Spleen (tissue), 11 donors: ENCODE measurements at regions not wholly inside any gene's neighbourhood (a gene's known extent, or its start where the extent isn't known, plus 50 kb on each side); places are given as distances from the start of the nearest gene placed in this dataset.
"Not testable (repeated sequence)": the region's sequence is repeated elsewhere in the genome, so short reads cannot be mapped to it uniquely, and the experiment has no call there.

Experiments
- DNase-seq: peaks from one replicate; pipeline ENCODE4 v3.0.0-alpha.2; 2020
- H3K27ac ChIP-seq, 8 donors: fragments of 200-600 bp; sonication (generic) in 7 of 8; 1 replicate in 4 of 8; 2 replicates in 4 of 8; pipeline versions ENCODE4 v1.5.0 to v1.8.0; 2016 to 2021; ENCODE audit warnings: inconsistent platforms in 4 of 8, mild to moderate bottlenecking in 4 of 8, moderate library complexity in 1 of 8
- H3K27me3 ChIP-seq, 7 donors: fragments of 200-600 bp; sonication (generic) in 6 of 7; replicated peaks in 1 of 7; 1 replicate in 4 of 7; 2 replicates in 3 of 7; pipeline versions ENCODE4 v1.5.0 to v1.8.0; 2016 to 2021; ENCODE audit warnings: inconsistent platforms in 3 of 7, mild to moderate bottlenecking in 1 of 7
- H3K36me3 ChIP-seq, 6 donors: fragments of 200-600 bp; sonication (generic) in 5 of 6; 1 replicate in 4 of 6; 2 replicates in 2 of 6; pipeline versions ENCODE4 v1.5.0 to v1.8.0; 2016 to 2021; ENCODE audit warnings: inconsistent platforms in 2 of 6
- H3K4me1 ChIP-seq, 6 donors: fragments of 200-600 bp; sonication (generic) in 5 of 6; 1 replicate in 3 of 6; 2 replicates in 3 of 6; pipeline versions ENCODE4 v1.5.0 to v1.8.0; 2016 to 2021; ENCODE audit warnings: inconsistent platforms in 3 of 6
- H3K4me3 ChIP-seq, 8 donors: fragments of 200-600 bp; sonication (generic) in 7 of 8; 1 replicate in 4 of 8; 2 replicates in 4 of 8; pipeline versions ENCODE4 v1.5.0 to v1.8.0; 2016 to 2021; ENCODE audit warnings: inconsistent platforms in 4 of 8, mild to moderate bottlenecking in 4 of 8, moderate library complexity in 2 of 8
- H3K9me3 ChIP-seq, 8 donors: fragments of 200-600 bp; sonication (generic) in 7 of 8; 1 replicate in 4 of 8; 2 replicates in 4 of 8; pipeline versions ENCODE4 v1.5.0 to v1.8.0; 2016 to 2021; ENCODE audit warnings: inconsistent platforms in 4 of 8
- POLR2A ChIP-seq, 3 donors: fragments of 450-650 bp; IDR thresholded peaks; one replicate each; pipeline ENCODE4 v1.5.1; 2017; ENCODE audit warnings: antibody characterized with exemption in 3 of 3, mild to moderate bottlenecking in 1 of 3
- POLR2AphosphoS5 ChIP-seq, 3 donors: sonication (generic); formaldehyde crosslinking; IDR thresholded peaks; one replicate each; pipeline ENCODE4 v1.5.1; 2017; ENCODE audit warnings: antibody characterized with exemption in 3 of 3
- WGBS, 5 donors: extraction: QIAGEN DNeasy Blood & Tissue Kit in 3 of 5; methylation state at CpG; one replicate each; pipeline versions ENCODE4 v1.1.5 to v1.1.7; 2013 to 2018; 5-methylcytosine and 5-hydroxymethylcytosine counted together
- intact Hi-C: fragments of 100-400 bp; cut with DNase I; formaldehyde crosslinking; loops from one replicate; pipeline ENCODE4 v1.15.0; 2023; ENCODE audit warnings: low total_unique reads
- TF ChIP-seq, protein P1 (sequence below), 11 experiments: fragments of 200-600 bp in 7 of 11; fragments of 450-650 bp in 4 of 11; sonication (generic) in 4 of 11; IDR thresholded peaks in 8 of 11; conservative IDR thresholded peaks in 3 of 11; 1 replicate in 7 of 11; 2 replicates in 4 of 11; pipeline versions ENCODE4 v1.4.0 to v1.8.0; 2016 to 2021; ENCODE audit warnings: antibody characterized with exemption in 11 of 11, inconsistent platforms in 4 of 11, mild to moderate bottlenecking in 1 of 11
- donor health status: healthy with polysubstance abuse.
- donor health status: DM: no; HTN: no; CAD: no; lungs with moderate emphysema.
- donor health status: DM: no; HTN: no; CAD: no.
- donor health status: Bipolar disorder and iron deficiency.
- donor health status: healthy.
- donor health status: DM: no; HTN: no; CAD: no.
- donor health status: DM: yes; HTN: yes; CAD: no.

- Histone ChIP-seq H3K36me3 (no peaks in the 10 kb centered on the region), H3K27me3 (no peaks in the 10 kb centered on the region), H3K4me1 (no peaks in the 10 kb centered on the region), H3K4me3 (no peak overlapping the region), H3K9me3 (no peaks in the 10 kb centered on the region), H3K27ac (no peak overlapping the region)
- intact Hi-C loops: no loop called here
- no peak for DNase-seq
- 86 to 93% (median 92%) methylated on average over 3 of the region's 3 CpGs for WGBS, 5 donors
- TF ChIP-seq, protein P1, sequence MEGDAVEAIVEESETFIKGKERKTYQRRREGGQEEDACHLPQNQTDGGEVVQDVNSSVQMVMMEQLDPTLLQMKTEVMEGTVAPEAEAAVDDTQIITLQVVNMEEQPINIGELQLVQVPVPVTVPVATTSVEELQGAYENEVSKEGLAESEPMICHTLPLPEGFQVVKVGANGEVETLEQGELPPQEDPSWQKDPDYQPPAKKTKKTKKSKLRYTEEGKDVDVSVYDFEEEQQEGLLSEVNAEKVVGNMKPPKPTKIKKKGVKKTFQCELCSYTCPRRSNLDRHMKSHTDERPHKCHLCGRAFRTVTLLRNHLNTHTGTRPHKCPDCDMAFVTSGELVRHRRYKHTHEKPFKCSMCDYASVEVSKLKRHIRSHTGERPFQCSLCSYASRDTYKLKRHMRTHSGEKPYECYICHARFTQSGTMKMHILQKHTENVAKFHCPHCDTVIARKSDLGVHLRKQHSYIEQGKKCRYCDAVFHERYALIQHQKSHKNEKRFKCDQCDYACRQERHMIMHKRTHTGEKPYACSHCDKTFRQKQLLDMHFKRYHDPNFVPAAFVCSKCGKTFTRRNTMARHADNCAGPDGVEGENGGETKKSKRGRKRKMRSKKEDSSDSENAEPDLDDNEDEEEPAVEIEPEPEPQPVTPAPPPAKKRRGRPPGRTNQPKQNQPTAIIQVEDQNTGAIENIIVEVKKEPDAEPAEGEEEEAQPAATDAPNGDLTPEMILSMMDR (IDR thresholded peaks at IDR 0.05 in 8 of 11, conservative IDR thresholded peaks at IDR 0.05 in 3 of 11): no peak
- TF ChIP-seq POLR2AphosphoS5 (IDR thresholded peaks at IDR 0.05) (no peak), POLR2A (IDR thresholded peaks at IDR 0.05) (no peak)
These were observed 536.5 kb upstream of the SPRY2 start for GRCh38 chr13:80877209-80877943.

DNA sequence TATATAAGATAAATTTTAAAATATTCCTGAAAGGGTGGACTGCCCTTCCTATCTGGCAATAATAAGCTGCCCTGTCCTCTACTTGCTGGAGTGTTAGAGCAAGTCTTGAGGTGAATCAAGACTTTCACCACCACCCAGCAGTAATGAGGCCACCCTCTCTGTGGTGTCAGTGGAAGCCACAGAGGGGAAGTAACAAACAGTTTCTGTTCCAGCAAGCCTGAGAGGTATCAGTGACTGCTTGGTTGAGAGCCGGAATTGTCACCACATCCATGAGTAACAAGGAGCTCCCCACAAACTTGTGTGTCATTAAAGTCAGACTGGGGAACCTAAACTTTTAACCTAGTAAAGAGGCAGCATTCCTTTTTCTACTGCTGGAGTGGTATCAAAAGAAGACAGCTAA is 532.7 kb upstream of the SPRY2 start:
- WGBS, 5 donors: 16 to 52% (median 27%) methylated on average over 1 of the region's 1 CpG
- Histone ChIP-seq H3K36me3 (no peaks in the 10 kb centered on the region), H3K27me3 (no peaks in the 10 kb centered on the region), H3K4me1 (no peaks in the 10 kb centered on the region), H3K27ac (no peak overlapping the region), H3K4me3 (no peak overlapping the region), H3K9me3 (no peaks in the 10 kb centered on the region)
- DNase-seq: no peak
- intact Hi-C loops: no loop called here
- TF ChIP-seq POLR2A (IDR thresholded peaks at IDR 0.05): no peak
- TF ChIP-seq, protein P1 (IDR thresholded peaks at IDR 0.05 in 8 of 11, conservative IDR thresholded peaks at IDR 0.05 in 3 of 11): no peak
- TF ChIP-seq POLR2AphosphoS5 (IDR thresholded peaks at IDR 0.05): no peak

DNA sequence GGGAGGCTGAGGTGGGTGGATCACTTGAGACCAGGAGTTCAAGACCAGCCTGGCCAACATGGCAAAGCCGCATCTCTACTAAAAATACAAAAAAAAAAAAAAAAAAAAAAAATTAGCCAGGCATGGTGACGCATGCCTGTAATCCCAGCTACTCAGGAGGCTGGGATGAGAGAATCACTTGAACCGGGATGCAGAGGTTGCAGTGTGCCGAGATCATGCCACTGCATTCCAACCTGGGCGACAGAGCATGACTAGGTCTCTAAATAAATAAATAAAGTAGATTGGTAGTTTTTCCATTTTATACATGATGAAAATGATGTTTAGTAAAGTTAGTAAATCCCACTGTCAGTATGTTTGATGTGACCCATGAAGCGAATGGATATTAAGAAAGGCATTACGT is 531.0 kb upstream of the SPRY2 start:
- H3K36me3 ChIP-seq, H3K27me3 ChIP-seq, H3K4me1 ChIP-seq, H3K4me3 ChIP-seq, intact Hi-C loops, H3K9me3 ChIP-seq, DNase-seq, H3K27ac ChIP-seq: not testable (repeated sequence)
- WGBS, 5 donors: 85 to 97% (median 95%) methylated on average over 7 of the region's 7 CpGs

DNA sequence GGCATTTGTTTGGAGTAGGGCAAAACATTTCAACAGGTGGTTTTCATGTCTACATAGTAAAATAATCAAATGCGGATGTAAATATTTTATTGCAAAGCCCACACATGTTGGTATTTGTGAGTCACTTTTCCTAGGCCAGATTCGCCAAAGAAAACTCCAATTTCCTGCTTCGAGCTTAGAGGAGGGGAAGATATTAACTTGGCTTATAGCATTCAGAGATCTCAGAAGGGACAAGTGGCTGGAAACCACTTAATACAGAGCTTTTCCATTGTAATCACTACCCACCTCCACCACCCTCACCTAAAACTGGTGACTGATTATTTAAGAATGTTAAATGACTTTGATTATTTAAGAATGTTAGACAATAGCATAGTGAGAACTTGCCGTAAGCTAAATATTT is 530.6 kb upstream of the SPRY2 start:
- Histone ChIP-seq H3K4me3 (no peak overlapping the region), H3K9me3 (no peaks in the 10 kb centered on the region), H3K27ac (no peak overlapping the region), H3K4me1 (no peaks in the 10 kb centered on the region), H3K27me3 (no peaks in the 10 kb centered on the region), H3K36me3 (no peaks in the 10 kb centered on the region)
- intact Hi-C loops: no loop called here
- TF ChIP-seq POLR2A (IDR thresholded peaks at IDR 0.05): no peak
- TF ChIP-seq, protein P1 (IDR thresholded peaks at IDR 0.05 in 8 of 11, conservative IDR thresholded peaks at IDR 0.05 in 3 of 11): no peak
- TF ChIP-seq POLR2AphosphoS5 (IDR thresholded peaks at IDR 0.05): no peak
- 86 to 98% (median 92%) methylated on average over 4 of the region's 4 CpGs for WGBS, 5 donors
- no peak for DNase-seq
